Vagina (tissue), 2 donors: ENCODE measurements at regions not wholly inside any gene's neighbourhood (a gene's known extent, or its start where the extent isn't known, plus 50 kb on each side); places are given as distances from the start of the nearest gene placed in this dataset.

ENCODE experiments used
- POLR2A ChIP-seq, 2 donors: fragments of 450-650 bp; IDR thresholded peaks; one replicate each; pipeline ENCODE4 v1.6.1; 2017; ENCODE audit warnings: antibody characterized with exemption in 2 of 2, mild to moderate bottlenecking in 2 of 2, moderate library complexity in 2 of 2
- TF ChIP-seq, protein P1 (sequence below), 3 experiments: fragments of 450-650 bp in 2 of 3; fragments of 200-600 bp in 1 of 3; sonication (generic) in 1 of 3; IDR thresholded peaks; one replicate each; pipeline ENCODE4 v1.5.1; 2017 to 2019; ENCODE audit warnings: antibody characterized with exemption in 3 of 3, mild to moderate bottlenecking in 2 of 3, moderate library complexity in 2 of 3

DNA sequence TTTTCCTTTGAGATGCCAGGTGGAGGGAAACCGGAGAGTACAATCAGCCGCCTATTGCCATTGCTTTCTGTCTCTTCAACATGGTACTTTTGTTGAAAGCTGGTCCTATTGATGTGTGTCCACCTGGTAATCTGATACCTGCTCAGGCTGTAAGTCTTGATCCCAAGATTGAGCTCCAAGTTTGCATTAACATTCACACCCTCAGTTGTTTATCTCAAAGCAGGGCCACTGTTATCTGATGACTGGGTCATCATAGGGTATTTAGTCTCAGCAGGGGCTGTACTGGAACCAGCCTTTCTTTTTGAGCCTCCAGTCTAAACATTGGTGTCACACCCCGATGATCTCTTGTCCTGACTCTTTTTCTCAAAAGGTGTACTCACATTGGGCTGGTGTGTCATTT is 370.3 kb upstream of the TOM1L1 start:
- no peak for TF ChIP-seq POLR2A (IDR thresholded peaks at IDR 0.05)
- TF ChIP-seq, protein P1, sequence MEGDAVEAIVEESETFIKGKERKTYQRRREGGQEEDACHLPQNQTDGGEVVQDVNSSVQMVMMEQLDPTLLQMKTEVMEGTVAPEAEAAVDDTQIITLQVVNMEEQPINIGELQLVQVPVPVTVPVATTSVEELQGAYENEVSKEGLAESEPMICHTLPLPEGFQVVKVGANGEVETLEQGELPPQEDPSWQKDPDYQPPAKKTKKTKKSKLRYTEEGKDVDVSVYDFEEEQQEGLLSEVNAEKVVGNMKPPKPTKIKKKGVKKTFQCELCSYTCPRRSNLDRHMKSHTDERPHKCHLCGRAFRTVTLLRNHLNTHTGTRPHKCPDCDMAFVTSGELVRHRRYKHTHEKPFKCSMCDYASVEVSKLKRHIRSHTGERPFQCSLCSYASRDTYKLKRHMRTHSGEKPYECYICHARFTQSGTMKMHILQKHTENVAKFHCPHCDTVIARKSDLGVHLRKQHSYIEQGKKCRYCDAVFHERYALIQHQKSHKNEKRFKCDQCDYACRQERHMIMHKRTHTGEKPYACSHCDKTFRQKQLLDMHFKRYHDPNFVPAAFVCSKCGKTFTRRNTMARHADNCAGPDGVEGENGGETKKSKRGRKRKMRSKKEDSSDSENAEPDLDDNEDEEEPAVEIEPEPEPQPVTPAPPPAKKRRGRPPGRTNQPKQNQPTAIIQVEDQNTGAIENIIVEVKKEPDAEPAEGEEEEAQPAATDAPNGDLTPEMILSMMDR (IDR thresholded peaks at IDR 0.05), result no peak
